ENCODE measurements at regions not wholly inside any gene's neighbourhood (a gene's known extent, or its start where the extent isn't known, plus 50 kb on each side); places are given as distances from the start of the nearest gene placed in this dataset.
A peak's percentile ranks its signal among the peaks of the same experiment; 100 is the strongest.

- H3K27ac ChIP-seq, result no peak overlapping the region
- intact Hi-C loops (cut with DNase I; ENCODE audit: low total_unique reads), result no loop called here
These were observed 65.6 kb downstream of the UFM1 start for GRCh38 chr13:38415233-38415632.

GRCh38 chr13:38417241-38417640 lies 67.6 kb downstream of the UFM1 start:
- no peak for DNase-seq
- H3K27ac ChIP-seq, result no peak overlapping the region
- TF ChIP-seq POLR2A (IDR thresholded peaks at IDR 0.05) (no peak), CTCF (IDR thresholded peaks at IDR 0.05 in 4 of 5, conservative IDR thresholded peaks at IDR 0.05 in 1 of 5) (no peak)
- in situ Hi-C loops (cut with MboI; ENCODE audit: low sequenced_read_pairs in 4 of 4) (no loop called here), intact Hi-C loops (cut with DNase I; ENCODE audit: low total_unique reads) (no loop called here)
- ATAC-seq, result no peak
- no peaks in the 10 kb centered on the region for H3K9me3 ChIP-seq
- H3K4me1 ChIP-seq, result no peaks in the 10 kb centered on the region
- H3K36me3 ChIP-seq, result no peaks in the 10 kb centered on the region
- no peak overlapping the region for H3K4me3 ChIP-seq
- no peaks in the 10 kb centered on the region for H3K27me3 ChIP-seq

More at GRCh38 chr13:38415233-38415632, 65.6 kb downstream of the UFM1 start:
- Histone ChIP-seq H3K4me3 (no peak overlapping the region), H3K4me1 (no peaks in the 10 kb centered on the region), H3K9me3 (no peaks in the 10 kb centered on the region), H3K36me3 (no peaks in the 10 kb centered on the region), H3K27me3 (no peaks in the 10 kb centered on the region)
- TF ChIP-seq CTCF (IDR thresholded peaks at IDR 0.05 in 4 of 5, conservative IDR thresholded peaks at IDR 0.05 in 1 of 5), result no peak
- no peak for TF ChIP-seq POLR2A (IDR thresholded peaks at IDR 0.05)
- DNase-seq (no peak), ATAC-seq (no peak)
- in situ Hi-C loops (cut with MboI; ENCODE audit: low sequenced_read_pairs in 4 of 4), result no loop called here

- H3K27me3 ChIP-seq, result no peaks in the 10 kb centered on the region
- no peaks in the 10 kb centered on the region for H3K36me3 ChIP-seq
- in situ Hi-C loops (cut with MboI; ENCODE audit: low sequenced_read_pairs in 4 of 4), result no loop called here
- ATAC-seq, result no peak
- no peak overlapping the region for H3K4me3 ChIP-seq
- no peak for DNase-seq
- no peak overlapping the region for H3K27ac ChIP-seq
- no peaks in the 10 kb centered on the region for H3K4me1 ChIP-seq
- H3K9me3 ChIP-seq, result no peaks in the 10 kb centered on the region
- peak in 1 of 5 experiments; percentile 12 for TF ChIP-seq CTCF (IDR thresholded peaks at IDR 0.05 in 4 of 5, conservative IDR thresholded peaks at IDR 0.05 in 1 of 5)
- no peak for TF ChIP-seq POLR2A (IDR thresholded peaks at IDR 0.05)
- intact Hi-C loops (cut with DNase I; ENCODE audit: low total_unique reads), result no loop called here
These were observed 68.1 kb downstream of the UFM1 start for GRCh38 chr13:38417727-38418126.

- no peaks in the 10 kb centered on the region for H3K4me1 ChIP-seq
- DNase-seq (no peak), ATAC-seq (no peak)
- no peaks in the 10 kb centered on the region for H3K27me3 ChIP-seq
- TF ChIP-seq POLR2A (IDR thresholded peaks at IDR 0.05) (no peak), CTCF (IDR thresholded peaks at IDR 0.05 in 4 of 5, conservative IDR thresholded peaks at IDR 0.05 in 1 of 5) (no peak)
- intact Hi-C loops (cut with DNase I; ENCODE audit: low total_unique reads) (no loop called here), in situ Hi-C loops (cut with MboI; ENCODE audit: low sequenced_read_pairs in 4 of 4) (no loop called here)
- H3K9me3 ChIP-seq, result no peaks in the 10 kb centered on the region
- no peak overlapping the region for H3K4me3 ChIP-seq
- no peaks in the 10 kb centered on the region for H3K36me3 ChIP-seq
- H3K27ac ChIP-seq, result no peak overlapping the region
These were observed 68.6 kb downstream of the UFM1 start for GRCh38 chr13:38418286-38418685.

GRCh38 chr13:38419312-38419873 lies 69.7 kb downstream of the UFM1 start:
- no peaks in the 10 kb centered on the region for H3K4me1 ChIP-seq
- H3K9me3 ChIP-seq, result no peaks in the 10 kb centered on the region
- no peaks in the 10 kb centered on the region for H3K36me3 ChIP-seq
- DNase-seq (no peak), ATAC-seq (no peak)
- TF ChIP-seq CTCF (IDR thresholded peaks at IDR 0.05 in 4 of 5, conservative IDR thresholded peaks at IDR 0.05 in 1 of 5) (no peak), POLR2A (IDR thresholded peaks at IDR 0.05) (no peak)
- intact Hi-C loops (cut with DNase I; ENCODE audit: low total_unique reads) (no loop called here), in situ Hi-C loops (cut with MboI; ENCODE audit: low sequenced_read_pairs in 4 of 4) (no loop called here)
- H3K27me3 ChIP-seq, result no peaks in the 10 kb centered on the region
- H3K4me3 ChIP-seq, result no peak overlapping the region
- no peak overlapping the region for H3K27ac ChIP-seq
